Cardiac muscle cell (in vitro differentiated cells and primary cell): ENCODE measurements at regions not wholly inside any gene's neighbourhood (a gene's known extent, or its start where the extent isn't known, plus 50 kb on each side); places are given as distances from the start of the nearest gene placed in this dataset.

Source experiments
- DNase-seq, 2 donors: peaks; one replicate each; pipeline versions ENCODE4 v3.0.0 to v3.0.0-alpha.2; 2010 to 2017; ENCODE audit warnings: low read depth in 1 of 2, low spot score in 1 of 2
- H3K27ac ChIP-seq: fragments of 200-600 bp; sonication (generic); 2 replicates; pipeline ENCODE4 v1.5.1; 2016
- H3K27me3 ChIP-seq: fragments of 200-600 bp; sonication (generic); 2 replicates; pipeline ENCODE4 v1.6.0; 2016; ENCODE audit warnings: control low read depth
- H3K36me3 ChIP-seq: fragments of 200-600 bp; sonication (generic); 2 replicates; pipeline ENCODE4 v1.5.1; 2016; ENCODE audit warnings: control low read depth
- H3K4me1 ChIP-seq: fragments of 200-600 bp; sonication (generic); 2 replicates; pipeline ENCODE4 v1.8.1; 2017; ENCODE audit warnings: low read depth, mild to moderate bottlenecking, mixed run types
- H3K4me3 ChIP-seq: fragments of 200-600 bp; sonication (generic); 2 replicates; pipeline ENCODE4 v1.5.1; 2016; ENCODE audit warnings: mild to moderate bottlenecking
- H3K9me3 ChIP-seq: fragments of 200-600 bp; sonication (generic); 2 replicates; pipeline ENCODE4 v1.5.1; 2017; ENCODE audit warnings: low read depth, mild to moderate bottlenecking, control low read depth
- TF ChIP-seq, protein P1 (sequence below): IDR thresholded peaks from 2 replicates; pipeline ENCODE4 v1.5.1; 2012; ENCODE audit warnings: low read depth, mild to moderate bottlenecking, low read length

DNA sequence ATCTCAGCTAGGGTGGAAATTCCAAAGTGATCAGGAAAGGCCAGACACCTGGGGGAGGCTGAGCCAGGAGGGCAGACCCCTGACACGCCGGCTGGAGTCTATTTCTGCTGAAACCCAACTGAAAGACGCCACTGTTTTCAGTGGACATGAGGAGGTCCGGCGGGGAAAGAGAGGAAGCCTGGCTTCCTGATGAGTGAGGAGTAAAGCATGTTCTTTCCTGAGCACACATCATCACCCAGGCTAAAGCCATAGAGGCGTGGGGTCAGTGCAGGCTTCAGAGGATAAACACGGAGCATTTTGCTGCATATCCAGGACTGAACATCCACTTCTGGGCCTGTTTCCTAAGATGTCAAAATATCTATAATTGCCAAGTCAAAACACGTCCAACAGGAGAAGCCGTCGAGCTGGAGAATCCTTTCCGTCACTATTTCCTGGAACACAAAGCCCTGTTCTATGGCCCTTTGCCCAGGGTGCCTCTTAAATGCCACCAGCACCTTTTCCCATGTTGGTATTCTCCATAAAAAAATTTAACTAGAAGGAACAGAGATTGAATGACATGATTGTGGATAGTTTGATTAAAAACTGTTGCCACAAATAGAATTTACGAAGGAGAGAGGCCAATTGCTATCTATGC is 597.9 kb upstream of the ADAMTS16 start:
- H3K27ac ChIP-seq = no peak overlapping the region
- no peaks in the 10 kb centered on the region for H3K36me3 ChIP-seq
- H3K9me3 ChIP-seq = no peaks in the 10 kb centered on the region
- peaks cover 24% of the 10 kb centered on the region for H3K4me1 ChIP-seq
- no peak overlapping the region for H3K4me3 ChIP-seq
- no peak for DNase-seq
- TF ChIP-seq, protein P1, sequence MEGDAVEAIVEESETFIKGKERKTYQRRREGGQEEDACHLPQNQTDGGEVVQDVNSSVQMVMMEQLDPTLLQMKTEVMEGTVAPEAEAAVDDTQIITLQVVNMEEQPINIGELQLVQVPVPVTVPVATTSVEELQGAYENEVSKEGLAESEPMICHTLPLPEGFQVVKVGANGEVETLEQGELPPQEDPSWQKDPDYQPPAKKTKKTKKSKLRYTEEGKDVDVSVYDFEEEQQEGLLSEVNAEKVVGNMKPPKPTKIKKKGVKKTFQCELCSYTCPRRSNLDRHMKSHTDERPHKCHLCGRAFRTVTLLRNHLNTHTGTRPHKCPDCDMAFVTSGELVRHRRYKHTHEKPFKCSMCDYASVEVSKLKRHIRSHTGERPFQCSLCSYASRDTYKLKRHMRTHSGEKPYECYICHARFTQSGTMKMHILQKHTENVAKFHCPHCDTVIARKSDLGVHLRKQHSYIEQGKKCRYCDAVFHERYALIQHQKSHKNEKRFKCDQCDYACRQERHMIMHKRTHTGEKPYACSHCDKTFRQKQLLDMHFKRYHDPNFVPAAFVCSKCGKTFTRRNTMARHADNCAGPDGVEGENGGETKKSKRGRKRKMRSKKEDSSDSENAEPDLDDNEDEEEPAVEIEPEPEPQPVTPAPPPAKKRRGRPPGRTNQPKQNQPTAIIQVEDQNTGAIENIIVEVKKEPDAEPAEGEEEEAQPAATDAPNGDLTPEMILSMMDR = no peak
- H3K27me3 ChIP-seq = no peaks in the 10 kb centered on the region

DNA sequence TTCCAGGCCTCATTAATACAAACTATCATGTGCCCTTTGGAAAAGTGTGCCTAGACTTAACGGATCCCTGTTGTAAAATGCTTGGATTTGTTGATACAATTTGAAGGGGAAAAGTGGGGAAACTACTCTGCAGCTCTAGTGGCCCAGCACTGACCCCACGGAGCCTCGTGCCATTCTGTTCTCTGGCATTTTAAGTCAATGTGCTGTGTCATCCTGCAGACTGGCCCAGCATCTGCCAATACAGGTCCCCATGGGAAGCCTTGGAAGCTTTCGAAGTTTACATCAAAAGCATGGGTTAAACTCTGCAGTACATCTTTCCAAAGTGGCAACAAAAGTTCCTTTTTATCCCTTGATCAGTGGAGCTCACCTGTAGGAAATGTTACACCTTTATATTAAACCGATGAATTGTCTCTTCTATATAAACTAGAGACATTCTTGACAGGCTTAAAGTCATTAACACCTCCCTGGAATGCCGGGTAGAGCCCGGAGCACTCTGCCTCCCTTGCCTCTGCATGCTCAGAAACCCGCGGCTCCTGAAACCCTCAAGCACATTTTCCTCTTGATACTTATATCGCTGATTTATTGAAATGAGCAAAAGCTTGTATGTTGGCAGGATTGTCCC is 596.0 kb upstream of the ADAMTS16 start:
- Histone ChIP-seq H3K4me3 (no peak overlapping the region), H3K27ac (no peak overlapping the region), H3K4me1 (peaks cover 24% of the 10 kb centered on the region), H3K36me3 (no peaks in the 10 kb centered on the region), H3K27me3 (no peaks in the 10 kb centered on the region), H3K9me3 (no peaks in the 10 kb centered on the region)
- TF ChIP-seq, protein P1 = no peak
- DNase-seq = peak in 1 of 2 donors; percentile 38

DNA sequence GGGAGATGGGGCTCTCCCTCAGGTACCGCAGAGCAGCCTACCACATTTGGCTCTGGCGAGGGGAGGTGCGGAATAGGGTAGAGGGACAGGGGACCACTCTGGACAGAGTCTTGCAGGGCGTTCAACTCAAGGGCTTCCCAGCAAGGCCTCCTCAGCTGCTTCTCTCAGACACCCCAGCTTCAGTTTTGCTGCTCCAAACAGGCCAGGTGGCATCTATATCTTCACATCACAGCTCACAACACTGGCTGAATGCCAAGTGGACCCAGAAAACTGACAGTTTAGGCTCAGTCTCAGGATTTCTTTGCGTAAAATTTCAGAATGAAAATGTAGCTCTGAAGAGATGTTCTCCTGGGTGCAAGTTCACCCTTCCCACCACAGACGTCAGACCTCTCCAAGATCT is 592.6 kb upstream of the ADAMTS16 start:
- H3K36me3 ChIP-seq = no peaks in the 10 kb centered on the region
- peaks cover 21% of the 10 kb centered on the region for H3K4me1 ChIP-seq
- no peak overlapping the region for H3K27ac ChIP-seq
- TF ChIP-seq, protein P1 = no peak
- no peaks in the 10 kb centered on the region for H3K27me3 ChIP-seq
- no peaks in the 10 kb centered on the region for H3K9me3 ChIP-seq
- no peak overlapping the region for H3K4me3 ChIP-seq
- no peak for DNase-seq

DNA sequence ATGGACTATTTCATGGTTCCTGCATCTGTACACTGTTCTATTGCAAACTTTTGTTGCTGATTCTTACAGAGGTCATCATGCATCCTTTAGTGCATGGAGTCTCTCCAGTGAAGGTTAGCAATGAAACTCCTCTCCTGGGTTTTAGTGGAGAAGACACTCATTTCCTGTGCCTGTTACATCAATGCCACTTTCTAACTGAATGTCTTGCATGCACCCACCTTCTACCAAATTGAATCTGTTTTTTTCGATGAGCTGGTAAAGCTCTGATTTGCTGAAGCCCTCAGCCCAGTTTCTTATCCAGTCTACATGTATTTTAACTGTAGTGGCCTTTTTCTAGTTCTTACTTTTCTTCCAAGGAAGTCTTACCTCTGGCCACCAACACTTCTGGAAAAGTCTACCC is 591.8 kb upstream of the ADAMTS16 start:
- no peaks in the 10 kb centered on the region for H3K9me3 ChIP-seq
- H3K36me3 ChIP-seq = no peaks in the 10 kb centered on the region
- no peak overlapping the region for H3K4me3 ChIP-seq
- H3K4me1 ChIP-seq = peaks cover 19% of the 10 kb centered on the region
- TF ChIP-seq, protein P1 = no peak
- H3K27me3 ChIP-seq = no peaks in the 10 kb centered on the region
- no peak overlapping the region for H3K27ac ChIP-seq
- no peak for DNase-seq

DNA sequence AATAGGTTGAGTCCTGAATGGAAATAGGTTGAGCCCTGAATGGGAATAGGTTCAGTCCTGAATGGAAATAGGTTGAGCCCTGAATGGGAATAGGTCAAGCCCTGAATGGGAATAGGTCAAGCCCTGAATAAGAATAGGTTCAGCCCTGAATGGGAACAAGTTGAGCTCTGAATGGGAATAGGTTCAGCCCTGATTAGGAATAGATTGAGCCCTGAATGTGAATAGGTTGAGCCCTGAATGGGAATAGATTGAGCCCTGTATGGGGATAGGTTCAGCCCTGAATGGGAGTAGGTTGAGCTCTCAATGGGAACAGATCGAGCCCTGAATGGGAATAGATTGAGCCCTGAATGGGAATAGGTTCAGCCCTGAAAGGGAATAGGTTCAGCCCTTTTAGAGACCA is 590.8 kb upstream of the ADAMTS16 start:
- Histone ChIP-seq H3K4me3 (no peak overlapping the region), H3K36me3 (no peaks in the 10 kb centered on the region), H3K4me1 (peaks cover 22% of the 10 kb centered on the region), H3K9me3 (no peaks in the 10 kb centered on the region), H3K27ac (no peak overlapping the region), H3K27me3 (no peaks in the 10 kb centered on the region)
- TF ChIP-seq, protein P1 = no peak
- DNase-seq = no peak
